ENCODE measurements at regions not wholly inside any gene's neighbourhood (a gene's known extent, or its start where the extent isn't known, plus 50 kb on each side); places are given as distances from the start of the nearest gene placed in this dataset.
"Not testable (repeated sequence)": the region's sequence is repeated elsewhere in the genome, so short reads cannot be mapped to it uniquely, and the experiment has no call there.

DNA sequence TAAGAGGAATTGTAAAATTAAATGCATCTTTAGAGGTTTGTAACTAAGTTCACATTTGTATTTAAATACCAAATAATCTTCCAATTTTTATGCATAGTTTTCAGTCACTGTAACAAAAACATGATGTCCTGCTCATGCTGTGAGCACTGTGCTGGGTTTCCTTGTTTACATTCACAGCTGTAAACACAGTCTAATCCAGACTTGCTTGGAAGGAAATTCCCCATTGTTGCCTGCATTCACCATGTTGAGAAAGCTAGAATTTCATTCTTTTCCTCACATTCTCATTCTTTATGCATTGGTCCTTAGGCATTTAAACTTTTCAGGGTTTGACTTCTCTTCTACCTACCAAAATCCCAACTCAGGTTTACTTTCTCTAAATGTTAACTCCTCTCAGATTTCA lies 242.0 kb upstream of the TBX18 start:
- Histone ChIP-seq H3K36me3 (no peaks in the 10 kb centered on the region), H3K4me3 (no peak overlapping the region), H3K4me1 (no peaks in the 10 kb centered on the region), H3K9me3 (replicated peaks) (no peaks in the 10 kb centered on the region), H3K27me3 (no peaks in the 10 kb centered on the region), H3K27ac (no peak overlapping the region)
- no peak for DNase-seq

DNA sequence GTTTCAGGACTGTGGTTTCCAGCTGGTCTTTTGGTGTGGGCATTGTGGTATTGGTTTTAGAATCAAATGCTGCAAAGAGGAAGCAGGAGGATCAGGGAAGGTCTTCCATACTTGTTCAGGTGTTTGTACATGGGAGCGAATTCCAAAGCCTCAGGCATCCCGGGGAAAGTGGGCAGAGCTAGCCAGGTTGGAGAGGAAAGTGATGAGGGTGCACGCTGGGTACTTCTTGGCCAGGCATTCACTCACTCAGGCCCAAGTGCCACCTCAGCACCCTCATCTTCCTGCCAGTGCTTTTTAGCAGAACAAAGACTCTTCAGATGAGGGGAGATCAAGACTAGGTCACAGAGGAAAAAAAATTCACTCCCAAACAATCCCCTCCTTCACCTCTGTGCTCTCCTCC lies 241.1 kb upstream of the TBX18 start:
- no peaks in the 10 kb centered on the region for H3K36me3 ChIP-seq
- no peak overlapping the region for H3K27ac ChIP-seq
- no peak overlapping the region for H3K4me3 ChIP-seq
- no peaks in the 10 kb centered on the region for H3K9me3 ChIP-seq (replicated peaks)
- H3K27me3 ChIP-seq: no peaks in the 10 kb centered on the region
- no peak for DNase-seq
- H3K4me1 ChIP-seq: no peaks in the 10 kb centered on the region

DNA sequence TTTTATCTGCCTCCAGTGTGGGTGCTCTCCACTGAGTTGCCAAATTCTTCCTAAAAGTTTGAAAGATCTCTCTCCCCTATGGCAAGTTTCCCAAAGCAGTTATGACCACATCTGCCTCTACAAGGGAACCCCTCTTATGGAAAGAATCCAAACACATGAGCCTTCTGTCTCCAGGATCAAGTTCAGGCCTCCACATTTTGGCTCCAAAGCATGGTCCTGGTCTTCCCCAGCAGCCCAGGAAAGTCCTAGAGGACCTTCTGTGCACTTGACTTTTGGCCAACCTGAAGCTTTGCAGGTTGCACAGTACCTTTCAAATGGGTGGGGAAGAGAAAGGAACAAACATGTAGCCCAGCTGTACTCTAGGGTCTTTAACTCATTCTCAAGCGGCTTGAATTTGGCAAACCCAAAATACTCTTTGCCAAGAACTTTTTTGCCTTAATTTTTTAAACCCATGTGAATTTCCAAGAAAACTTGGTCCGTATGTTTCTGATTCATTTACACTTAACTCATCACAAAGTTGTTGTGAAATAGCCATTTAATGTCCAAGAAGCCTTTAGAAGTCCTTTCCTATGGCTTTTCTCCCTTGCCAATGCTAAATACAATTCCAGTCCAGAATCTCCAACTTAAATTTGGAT lies 240.1 kb upstream of the TBX18 start:
- no peak for DNase-seq
- Histone ChIP-seq H3K4me1 (no peaks in the 10 kb centered on the region), H3K9me3 (replicated peaks) (no peaks in the 10 kb centered on the region), H3K27me3 (no peaks in the 10 kb centered on the region), H3K27ac (no peak overlapping the region), H3K36me3 (no peaks in the 10 kb centered on the region), H3K4me3 (no peak overlapping the region)

DNA sequence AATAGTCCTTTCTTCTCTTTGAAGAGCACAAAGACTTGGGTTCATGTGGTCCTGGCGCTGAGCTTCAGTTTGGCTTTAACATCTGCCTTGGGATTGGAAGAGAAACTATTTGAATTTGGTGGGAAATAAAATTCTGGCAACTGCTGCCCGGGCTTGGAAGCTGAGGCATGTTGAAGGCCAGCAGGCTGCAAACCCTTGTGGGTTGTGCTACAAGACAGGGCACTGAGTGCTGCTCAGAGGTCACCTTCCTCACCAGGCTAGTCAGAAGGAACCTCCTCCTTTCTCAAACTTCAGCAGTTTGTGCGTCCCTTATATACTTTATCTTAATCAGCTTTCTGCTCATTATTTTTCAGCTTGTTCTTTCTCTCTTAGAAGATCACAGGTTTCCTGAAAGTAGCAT lies 238.4 kb upstream of the TBX18 start:
- no peak for DNase-seq
- H3K27me3 ChIP-seq: no peaks in the 10 kb centered on the region
- no peak overlapping the region for H3K4me3 ChIP-seq
- H3K4me1 ChIP-seq: no peaks in the 10 kb centered on the region
- no peaks in the 10 kb centered on the region for H3K9me3 ChIP-seq (replicated peaks)
- H3K27ac ChIP-seq: no peak overlapping the region
- H3K36me3 ChIP-seq: no peaks in the 10 kb centered on the region

DNA sequence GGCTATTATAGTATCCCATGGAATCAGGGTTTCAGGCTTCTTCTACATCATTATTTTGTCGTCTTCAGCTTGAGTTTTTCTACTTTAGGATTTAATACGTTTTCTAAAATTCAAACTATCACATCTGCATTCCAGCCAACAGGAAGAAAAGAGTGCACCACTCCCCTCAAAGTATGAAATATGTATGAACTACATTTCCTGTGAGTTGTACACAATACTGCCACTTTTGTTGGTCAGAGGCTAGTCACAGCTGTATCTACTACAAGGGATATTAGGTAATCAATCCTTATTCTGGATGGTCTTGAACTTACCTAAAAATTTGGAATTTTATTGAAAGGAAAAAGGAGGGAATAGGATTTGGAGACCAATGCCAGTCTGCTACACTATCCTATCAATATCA lies 235.6 kb upstream of the TBX18 start:
- Histone ChIP-seq H3K4me3 (no peak overlapping the region), H3K4me1 (no peaks in the 10 kb centered on the region), H3K27ac (no peak overlapping the region), H3K36me3 (no peaks in the 10 kb centered on the region), H3K27me3 (no peaks in the 10 kb centered on the region), H3K9me3 (replicated peaks) (no peaks in the 10 kb centered on the region)
- no peak for DNase-seq

DNA sequence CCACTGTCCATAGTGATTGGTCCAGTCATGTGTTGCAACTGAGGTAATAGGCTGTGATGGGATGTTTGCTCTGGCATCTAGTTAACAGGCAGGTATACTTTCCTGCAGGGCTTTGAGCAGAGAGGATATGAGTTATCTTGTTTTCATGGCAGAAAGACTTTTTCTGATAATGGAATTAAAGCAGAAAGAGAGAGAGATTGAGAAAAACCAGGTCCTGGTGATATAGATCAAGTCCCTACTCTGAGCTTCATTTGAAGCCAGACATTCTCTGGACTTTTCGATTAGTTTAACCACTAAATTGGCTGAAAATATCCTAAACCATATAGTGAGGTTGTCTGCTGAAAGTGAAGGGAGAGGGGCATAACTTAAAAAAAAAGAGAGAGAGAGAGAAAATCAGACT lies 233.8 kb upstream of the TBX18 start:
- no peaks in the 10 kb centered on the region for H3K4me1 ChIP-seq
- H3K27me3 ChIP-seq: no peaks in the 10 kb centered on the region
- no peaks in the 10 kb centered on the region for H3K36me3 ChIP-seq
- H3K9me3 ChIP-seq (replicated peaks): no peaks in the 10 kb centered on the region
- DNase-seq: no peak
- no peak overlapping the region for H3K4me3 ChIP-seq
- H3K27ac ChIP-seq: no peak overlapping the region

DNA sequence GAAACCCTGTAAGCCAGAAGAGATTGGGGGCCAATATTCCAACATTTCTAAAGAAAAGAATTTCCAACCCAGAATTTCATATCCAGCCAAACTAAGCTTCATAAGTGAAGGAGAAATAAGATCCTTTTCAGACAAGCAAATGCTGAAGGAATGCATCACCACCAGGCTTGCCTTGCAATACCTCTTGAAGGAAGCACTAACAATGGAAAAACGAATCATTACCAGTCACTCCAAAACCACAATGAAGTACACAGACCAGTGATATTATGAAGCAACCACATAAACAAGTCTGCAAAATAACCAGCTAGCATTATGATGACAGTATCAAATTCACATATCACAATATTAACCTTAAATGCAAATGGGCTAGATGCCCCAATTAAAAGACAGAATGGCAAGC lies 224.4 kb upstream of the TBX18 start:
- not testable (repeated sequence) for DNase-seq; H3K9me3 ChIP-seq (replicated peaks); H3K27ac ChIP-seq; H3K36me3 ChIP-seq; H3K4me1 ChIP-seq; H3K27me3 ChIP-seq; H3K4me3 ChIP-seq

DNA sequence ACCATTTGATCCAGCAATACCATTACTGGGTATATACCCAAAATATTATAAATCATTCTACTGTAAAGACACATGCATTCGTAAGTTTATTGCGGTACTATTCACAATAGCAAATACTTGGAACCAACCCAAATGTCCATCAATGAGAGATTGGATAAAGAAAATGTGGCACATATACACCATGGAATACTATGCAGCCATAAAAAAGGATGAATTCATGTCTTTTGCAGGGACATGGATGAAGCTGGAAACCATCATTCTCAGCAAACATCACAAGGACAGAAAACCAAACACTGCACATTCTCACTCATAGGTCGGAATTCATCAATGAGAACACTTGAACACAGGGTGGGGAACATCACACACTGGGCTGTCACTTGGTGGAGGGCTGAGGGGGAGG lies 221.1 kb upstream of the TBX18 start:
- not testable (repeated sequence) for H3K4me3 ChIP-seq; DNase-seq; H3K9me3 ChIP-seq (replicated peaks); H3K4me1 ChIP-seq; H3K36me3 ChIP-seq; H3K27me3 ChIP-seq; H3K27ac ChIP-seq

DNA sequence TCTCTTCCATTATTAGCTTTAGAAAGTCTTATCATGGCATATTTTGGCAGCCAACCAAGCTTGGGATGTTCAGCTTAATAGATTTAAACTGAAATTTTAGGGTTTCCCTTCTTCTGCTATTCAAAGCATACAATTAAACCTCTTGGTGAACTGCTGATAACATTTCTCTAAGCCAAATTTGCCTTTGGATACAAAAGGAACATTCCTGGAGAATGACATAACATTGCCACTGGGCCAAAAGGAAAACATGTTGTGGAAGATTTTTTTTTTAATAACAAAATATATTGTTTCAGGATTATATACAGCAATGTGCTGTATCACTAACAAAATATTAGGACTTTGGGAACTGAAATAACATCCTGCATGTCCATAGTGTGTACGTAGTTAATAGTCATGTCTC lies 215.1 kb upstream of the TBX18 start:
- Histone ChIP-seq H3K9me3 (replicated peaks) (no peaks in the 10 kb centered on the region), H3K4me3 (no peak overlapping the region), H3K27ac (no peak overlapping the region), H3K36me3 (no peaks in the 10 kb centered on the region), H3K4me1 (no peaks in the 10 kb centered on the region), H3K27me3 (no peaks in the 10 kb centered on the region)
- no peak for DNase-seq

DNA sequence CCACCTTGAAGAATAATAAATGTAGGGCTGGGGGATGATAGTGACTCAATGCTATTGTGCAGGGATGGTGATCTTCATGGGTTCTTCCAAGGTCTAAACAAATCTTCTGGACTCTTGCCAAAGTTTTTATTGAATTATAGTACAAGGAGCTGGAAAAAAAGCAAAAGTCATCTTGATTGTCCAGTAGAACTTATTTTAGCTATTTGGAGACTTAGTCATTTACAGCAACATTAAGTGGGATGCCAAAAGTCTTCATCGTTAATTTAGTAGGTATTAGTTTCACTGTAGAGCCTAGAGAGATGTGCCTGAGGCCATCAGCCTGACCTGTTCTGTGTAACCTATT lies 212.9 kb upstream of the TBX18 start:
- DNase-seq: no peak
- no peak overlapping the region for H3K4me3 ChIP-seq
- H3K27me3 ChIP-seq: no peaks in the 10 kb centered on the region
- H3K9me3 ChIP-seq (replicated peaks): no peaks in the 10 kb centered on the region
- no peaks in the 10 kb centered on the region for H3K4me1 ChIP-seq
- no peak overlapping the region for H3K27ac ChIP-seq
- H3K36me3 ChIP-seq: no peaks in the 10 kb centered on the region

DNA sequence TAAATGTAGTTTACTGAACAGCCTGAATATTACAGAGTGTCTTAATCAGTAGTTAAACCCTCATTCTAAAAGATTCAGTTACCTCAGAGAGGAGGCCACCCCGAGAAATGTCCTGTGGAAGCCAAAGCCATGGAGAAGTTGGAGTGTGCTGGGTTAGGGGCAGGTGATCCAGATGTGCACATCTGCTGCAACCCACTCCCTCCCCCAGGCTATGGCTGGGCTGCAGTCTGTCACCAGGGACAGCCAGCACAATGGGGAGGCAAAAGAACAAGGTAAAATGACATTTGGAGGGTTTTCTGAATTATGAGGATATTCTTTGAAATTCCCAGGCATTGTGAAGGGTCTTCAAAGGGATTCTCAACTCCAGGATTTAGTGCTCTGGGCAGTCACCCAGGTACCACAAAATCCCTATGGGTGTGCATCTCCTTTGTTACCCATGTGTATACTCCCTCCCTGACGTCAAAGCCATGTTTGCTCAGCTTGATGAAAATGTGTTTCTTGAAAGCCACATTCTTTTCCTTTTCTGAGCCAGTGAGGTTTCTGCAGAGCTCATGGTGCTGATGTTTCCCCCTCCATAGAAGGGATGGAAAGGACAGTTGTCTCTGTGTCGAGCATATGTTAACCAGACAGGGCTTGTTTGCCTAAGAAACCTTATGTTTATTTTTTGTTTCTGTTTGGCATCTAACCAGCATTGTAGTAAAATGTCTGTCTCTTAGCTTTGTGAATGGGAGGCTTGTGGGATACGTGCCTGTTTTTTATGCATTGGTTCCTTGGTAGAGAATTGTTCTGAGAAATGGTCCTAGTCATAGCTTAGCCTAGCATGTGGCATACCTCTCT lies 212.3 kb upstream of the TBX18 start:
- Histone ChIP-seq H3K4me1 (no peaks in the 10 kb centered on the region), H3K27ac (no peak overlapping the region), H3K27me3 (no peaks in the 10 kb centered on the region), H3K4me3 (no peak overlapping the region), H3K9me3 (replicated peaks) (no peaks in the 10 kb centered on the region), H3K36me3 (no peaks in the 10 kb centered on the region)
- no peak for DNase-seq

DNA sequence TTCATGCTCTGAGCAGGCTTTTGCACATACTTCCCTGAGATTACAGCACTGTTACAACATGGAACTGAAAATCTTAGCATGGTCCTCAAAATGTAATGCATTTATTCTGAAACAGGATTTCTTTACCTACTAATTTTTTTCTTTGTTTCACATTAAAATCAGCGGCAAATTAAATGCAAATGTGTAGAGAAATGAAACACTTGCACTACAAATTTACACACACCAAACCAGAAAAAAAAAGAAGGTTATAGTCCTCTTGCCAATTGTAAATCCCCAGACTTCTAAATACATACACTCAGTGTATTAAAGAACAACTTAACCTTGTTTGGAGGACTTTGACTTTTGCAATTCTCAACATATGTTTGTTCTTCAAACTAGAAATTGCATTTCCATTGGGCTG lies 210.9 kb upstream of the TBX18 start:
- Histone ChIP-seq H3K9me3 (replicated peaks) (no peaks in the 10 kb centered on the region), H3K4me3 (no peak overlapping the region), H3K27ac (no peak overlapping the region), H3K4me1 (no peaks in the 10 kb centered on the region), H3K36me3 (no peaks in the 10 kb centered on the region), H3K27me3 (no peaks in the 10 kb centered on the region)
- DNase-seq: no peak

DNA sequence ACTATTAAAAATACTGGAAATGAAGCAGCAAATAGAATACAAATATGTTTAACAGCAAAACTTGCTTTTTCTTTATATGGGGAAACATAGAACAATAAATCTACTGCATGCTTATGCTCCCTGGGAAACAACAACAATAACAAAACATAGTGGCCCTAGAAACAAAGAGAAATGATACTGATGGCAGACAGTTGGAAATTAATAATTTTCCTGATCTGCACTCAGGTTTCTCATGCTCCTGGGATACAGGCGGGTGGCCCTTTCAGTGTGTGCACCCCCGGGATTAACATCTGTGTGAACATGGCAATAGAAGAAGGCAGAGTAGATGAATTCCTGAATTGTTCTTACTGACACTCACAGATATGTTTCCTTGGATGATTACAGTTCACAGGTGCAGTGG lies 209.2 kb upstream of the TBX18 start:
- Histone ChIP-seq H3K4me3 (no peak overlapping the region), H3K9me3 (replicated peaks) (no peaks in the 10 kb centered on the region), H3K27me3 (no peaks in the 10 kb centered on the region), H3K36me3 (no peaks in the 10 kb centered on the region), H3K4me1 (no peaks in the 10 kb centered on the region), H3K27ac (no peak overlapping the region)
- no peak for DNase-seq

DNA sequence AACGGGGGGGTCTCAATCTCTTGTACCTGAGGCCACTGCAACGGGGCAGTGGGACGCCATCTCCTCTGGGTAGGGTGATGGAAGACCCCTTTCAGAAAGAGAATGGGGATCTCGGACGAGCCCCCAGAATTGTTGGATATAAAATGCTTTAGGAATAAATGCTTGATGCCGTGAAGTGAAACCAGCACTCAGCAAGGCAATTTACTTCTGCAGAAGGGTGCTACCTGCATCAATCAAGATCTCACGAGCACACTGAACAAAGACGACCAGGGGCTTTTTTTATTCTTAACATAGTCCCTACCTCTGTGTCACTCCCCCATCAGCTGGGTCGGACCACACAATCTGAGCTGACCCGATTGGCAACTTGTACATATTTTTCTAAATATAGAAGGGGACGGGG lies 203.6 kb upstream of the TBX18 start:
- Histone ChIP-seq H3K27ac (no peak overlapping the region), H3K4me3 (no peak overlapping the region), H3K27me3 (no peaks in the 10 kb centered on the region), H3K4me1 (no peaks in the 10 kb centered on the region), H3K9me3 (replicated peaks) (no peaks in the 10 kb centered on the region), H3K36me3 (no peaks in the 10 kb centered on the region)
- DNase-seq: no peak

DNA sequence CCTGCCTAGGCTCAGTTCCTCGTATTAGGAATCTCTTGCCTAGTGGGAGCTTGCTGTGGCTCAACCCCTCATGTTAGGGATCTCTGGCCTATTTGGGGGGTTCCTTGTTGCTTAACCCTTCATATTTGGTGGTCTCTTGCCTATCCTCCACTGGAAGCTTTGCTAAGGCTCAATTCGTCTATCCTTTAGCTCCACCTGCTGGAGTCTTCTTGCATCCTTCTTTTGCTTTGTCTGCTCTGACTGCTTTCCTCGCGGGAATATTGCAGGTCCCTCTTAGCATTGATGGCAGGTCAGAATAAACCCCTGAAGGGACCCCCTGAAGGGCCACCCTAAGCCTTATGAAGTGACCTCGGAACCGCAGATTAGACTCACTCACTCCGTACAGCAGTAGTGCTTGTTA lies 203.0 kb upstream of the TBX18 start:
- H3K36me3 ChIP-seq: no peaks in the 10 kb centered on the region
- no peaks in the 10 kb centered on the region for H3K27me3 ChIP-seq
- H3K4me3 ChIP-seq: no peak overlapping the region
- no peaks in the 10 kb centered on the region for H3K9me3 ChIP-seq (replicated peaks)
- H3K27ac ChIP-seq: no peak overlapping the region
- no peaks in the 10 kb centered on the region for H3K4me1 ChIP-seq
- DNase-seq: peak; percentile 36 to 80

DNA sequence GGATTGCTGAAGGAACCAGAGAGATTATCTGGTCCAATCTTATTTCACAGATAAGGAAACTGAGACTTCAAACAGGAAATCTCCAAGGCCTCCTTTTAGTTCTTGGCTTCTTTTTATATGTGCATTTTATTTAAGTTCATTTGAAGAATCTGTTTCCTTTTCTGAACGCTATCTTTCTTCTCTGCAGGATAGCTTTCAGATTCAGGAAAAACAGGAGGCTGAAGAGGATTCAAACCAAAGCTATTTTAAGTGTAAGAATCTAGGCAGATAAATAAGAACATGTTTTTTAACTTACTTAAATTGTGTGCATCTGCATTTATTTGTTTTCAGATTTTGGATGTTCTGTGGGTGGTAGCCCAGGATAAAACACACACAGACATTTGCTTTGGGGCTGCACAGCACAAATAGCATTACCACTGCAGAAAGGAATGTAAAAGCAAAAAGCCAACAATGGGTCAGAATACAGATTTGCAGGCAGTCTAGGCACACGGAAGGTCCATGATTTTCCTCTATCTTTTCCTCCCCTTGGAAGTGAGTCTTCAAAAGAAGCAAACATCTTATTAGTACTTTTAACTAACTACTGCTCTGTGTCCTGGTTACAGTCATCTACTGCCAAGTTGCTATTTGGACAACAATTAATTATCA lies 188.8 kb upstream of the TBX18 start:
- no peaks in the 10 kb centered on the region for H3K4me1 ChIP-seq
- H3K36me3 ChIP-seq: no peaks in the 10 kb centered on the region
- H3K27ac ChIP-seq: no peak overlapping the region
- no peak overlapping the region for H3K4me3 ChIP-seq
- no peaks in the 10 kb centered on the region for H3K27me3 ChIP-seq
- no peaks in the 10 kb centered on the region for H3K9me3 ChIP-seq (replicated peaks)
- DNase-seq: no peak

All from SJCRH30 (cell line).